Retinal pigment epithelial cell (primary cell): ENCODE measurements at regions not wholly inside any gene's neighbourhood (a gene's known extent, or its start where the extent isn't known, plus 50 kb on each side); places are given as distances from the start of the nearest gene placed in this dataset.
"Not testable (repeated sequence)": the region's sequence is repeated elsewhere in the genome, so short reads cannot be mapped to it uniquely, and the experiment has no call there.

ENCODE experiments used
- DNase-seq: peaks from one replicate; pipeline ENCODE4 v3.0.0-alpha.2; 2010; ENCODE audit warnings: low read depth
- H3K4me3 ChIP-seq: 2 replicates; pipeline ENCODE4 v1.5.1; 2011; ENCODE audit warnings: mild to moderate bottlenecking, low read length, control low read depth, moderate library complexity
- CTCF ChIP-seq: conservative IDR thresholded peaks from 2 replicates; pipeline ENCODE4 v1.5.1; 2011; ENCODE audit warnings: low read depth, low read length, control low read depth, inconsistent platforms

- no peak for DNase-seq
- no peak overlapping the region for H3K4me3 ChIP-seq
- TF ChIP-seq CTCF = no peak
Observed at GRCh38 chr3:163504974-163505373, 1573.3 kb downstream of the SI start.

GRCh38 chr3:163499736-163500219 is 1578.5 kb downstream of the SI start:
- DNase-seq, H3K4me3 ChIP-seq: not testable (repeated sequence)

- DNase-seq, H3K4me3 ChIP-seq: not testable (repeated sequence)
Observed at GRCh38 chr3:163498842-163499735, 1579.2 kb downstream of the SI start.

- TF ChIP-seq CTCF = no peak
- H3K4me3 ChIP-seq = no peak overlapping the region
- DNase-seq = no peak
Observed at GRCh38 chr3:163491714-163492113, 1586.6 kb downstream of the SI start.

GRCh38 chr3:163490119-163490518 is 1588.2 kb downstream of the SI start:
- no peak for DNase-seq
- TF ChIP-seq CTCF = peak; percentile 74
- H3K4me3 ChIP-seq = no peak overlapping the region

- DNase-seq = no peak
- no peak overlapping the region for H3K4me3 ChIP-seq
- TF ChIP-seq CTCF = no peak
Observed at GRCh38 chr3:163482695-163483094, 1595.6 kb downstream of the SI start.

GRCh38 chr3:163481738-163482137 is 1596.6 kb downstream of the SI start:
- TF ChIP-seq CTCF = no peak
- no peak overlapping the region for H3K4me3 ChIP-seq
- DNase-seq = no peak

- peak; percentile 38 for TF ChIP-seq CTCF
- no peak for DNase-seq
Observed at GRCh38 chr3:163476179-163476578, 1602.1 kb downstream of the SI start.

More at GRCh38 chr3:163476179-163476578, 1602.1 kb downstream of the SI start:
- H3K4me3 ChIP-seq = no peak overlapping the region
